GM18909 (cell line): ENCODE measurements at regions not wholly inside any gene's neighbourhood (a gene's known extent, or its start where the extent isn't known, plus 50 kb on each side); places are given as distances from the start of the nearest gene placed in this dataset.
"Not testable (repeated sequence)": the region's sequence is repeated elsewhere in the genome, so short reads cannot be mapped to it uniquely, and the experiment has no call there.

ENCODE experiments used
- ATAC-seq: cut with Tn5 transposase; IDR thresholded peaks from one replicate; pipeline ENCODE4 v1.9.1; 2021; ENCODE audit warnings: mild to moderate bottlenecking; ENCODE audit not compliant: unreplicated experiment, poor library complexity

GRCh38 chr2:195252018-195252417, 405.0 kb upstream of the SLC39A10 start:
- no peak for ATAC-seq

DNA sequence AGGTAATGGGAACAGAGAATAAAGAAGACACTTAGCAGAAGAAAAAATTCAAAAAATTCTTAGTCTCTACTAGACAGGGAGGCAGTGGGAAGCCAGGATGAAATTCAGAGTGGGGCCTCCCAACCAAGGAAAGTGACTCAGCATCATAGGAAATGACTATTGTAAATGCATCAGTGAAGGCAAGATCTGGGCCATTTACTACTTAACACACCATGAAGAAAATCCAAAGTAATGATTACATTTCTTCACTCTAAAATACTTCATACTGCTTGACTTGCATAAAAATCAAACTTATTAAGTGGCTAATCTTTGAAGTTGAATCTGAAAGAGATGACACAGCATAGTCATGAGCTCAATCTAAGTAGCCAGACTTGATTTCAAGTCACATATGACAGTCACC, 405.8 kb upstream of the SLC39A10 start:
- ATAC-seq = no peak

GRCh38 chr2:195238826-195239225, 418.2 kb upstream of the SLC39A10 start:
- no peak for ATAC-seq

DNA sequence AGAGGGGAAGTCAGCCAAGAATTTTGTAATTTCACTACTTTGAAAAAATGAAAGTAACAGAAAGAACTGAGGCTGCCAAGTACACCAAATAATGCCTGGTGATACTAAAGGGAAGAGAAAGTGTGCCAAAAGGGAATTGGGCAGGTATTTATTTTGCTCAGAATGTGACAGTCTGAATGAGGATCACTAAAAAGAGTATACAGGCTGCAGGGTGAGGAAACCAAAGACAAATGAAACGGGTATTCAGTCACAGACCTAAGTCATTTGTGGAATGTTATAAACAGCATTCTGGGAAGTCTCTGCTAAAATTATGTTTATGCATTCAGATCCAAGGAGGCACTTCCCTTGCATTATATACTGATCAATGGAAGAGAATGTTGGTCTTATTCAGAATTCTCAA, 418.6 kb upstream of the SLC39A10 start:
- no peak for ATAC-seq

- not testable (repeated sequence) for ATAC-seq
Observed at GRCh38 chr2:195228547-195228946, 428.5 kb upstream of the SLC39A10 start.

GRCh38 chr2:195214072-195214471, 443.0 kb upstream of the SLC39A10 start:
- ATAC-seq = no peak

DNA sequence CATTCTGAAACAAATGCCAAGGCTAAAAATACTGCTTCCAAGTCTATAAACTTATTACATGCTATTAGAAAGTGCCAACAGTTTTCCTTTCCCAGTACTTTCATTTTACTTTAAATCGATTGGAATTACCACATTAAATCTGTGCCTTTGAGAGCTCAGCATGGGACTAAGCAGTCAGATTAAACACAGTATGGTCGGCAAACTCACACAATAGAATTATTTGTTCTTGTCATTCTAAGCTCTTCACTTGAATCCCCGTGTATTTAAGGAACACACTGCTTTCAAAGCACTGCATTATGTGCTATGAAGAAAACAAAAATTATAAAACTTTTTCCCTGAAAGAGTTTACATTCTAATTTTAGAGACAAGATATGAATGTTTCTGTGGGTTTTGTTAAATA, 444.4 kb upstream of the SLC39A10 start:
- ATAC-seq = no peak

DNA sequence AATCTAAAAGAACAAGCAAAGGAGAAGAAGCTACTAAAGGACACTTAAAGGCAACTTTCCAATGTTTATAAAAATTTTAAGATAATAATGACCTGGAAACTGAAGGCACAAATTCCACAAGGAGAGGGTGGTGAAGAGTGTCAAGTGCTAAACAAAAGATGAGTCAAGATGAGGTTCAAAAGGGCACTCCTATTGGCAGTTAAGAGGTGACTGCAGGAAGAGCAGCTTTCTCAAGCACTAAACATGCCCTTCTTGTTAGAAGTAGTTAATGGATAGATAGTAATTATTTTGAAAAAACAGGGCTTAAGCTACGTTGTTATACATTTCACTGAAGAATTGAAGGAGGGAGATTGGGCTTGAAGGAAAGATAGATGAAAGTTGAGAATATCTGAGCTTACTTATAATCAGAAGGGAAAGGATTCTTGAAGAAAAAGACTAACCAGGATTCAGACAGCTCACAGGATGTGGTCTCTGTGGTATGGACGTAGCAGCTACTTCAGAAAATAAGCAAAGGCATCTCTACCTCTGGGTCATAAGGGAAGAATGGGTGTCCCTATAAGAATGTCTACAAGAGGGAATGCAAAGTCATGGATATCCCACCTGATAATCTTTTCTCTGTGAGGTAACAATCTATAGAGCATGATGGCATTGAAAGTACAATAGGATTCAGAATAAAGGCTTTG, 454.7 kb upstream of the SLC39A10 start:
- ATAC-seq = no peak

DNA sequence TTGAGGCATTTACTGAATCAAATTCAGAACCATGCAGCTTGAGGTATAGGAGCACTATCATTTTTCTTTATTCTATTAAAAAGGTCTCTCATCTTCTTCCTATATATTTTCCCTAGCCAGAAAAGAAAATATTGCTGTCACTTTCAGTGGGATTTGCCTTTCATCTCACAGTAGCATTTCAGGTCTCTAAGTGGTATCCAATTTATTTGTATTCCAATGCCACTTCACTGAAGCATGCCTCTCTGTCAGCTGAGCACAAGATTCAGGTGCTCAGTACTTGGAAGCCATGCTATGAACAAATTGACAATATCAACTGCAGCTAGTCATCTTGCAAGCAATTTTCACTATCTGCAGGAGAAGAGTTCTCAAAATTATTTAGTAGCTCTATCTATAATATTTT, 457.2 kb upstream of the SLC39A10 start:
- no peak for ATAC-seq

DNA sequence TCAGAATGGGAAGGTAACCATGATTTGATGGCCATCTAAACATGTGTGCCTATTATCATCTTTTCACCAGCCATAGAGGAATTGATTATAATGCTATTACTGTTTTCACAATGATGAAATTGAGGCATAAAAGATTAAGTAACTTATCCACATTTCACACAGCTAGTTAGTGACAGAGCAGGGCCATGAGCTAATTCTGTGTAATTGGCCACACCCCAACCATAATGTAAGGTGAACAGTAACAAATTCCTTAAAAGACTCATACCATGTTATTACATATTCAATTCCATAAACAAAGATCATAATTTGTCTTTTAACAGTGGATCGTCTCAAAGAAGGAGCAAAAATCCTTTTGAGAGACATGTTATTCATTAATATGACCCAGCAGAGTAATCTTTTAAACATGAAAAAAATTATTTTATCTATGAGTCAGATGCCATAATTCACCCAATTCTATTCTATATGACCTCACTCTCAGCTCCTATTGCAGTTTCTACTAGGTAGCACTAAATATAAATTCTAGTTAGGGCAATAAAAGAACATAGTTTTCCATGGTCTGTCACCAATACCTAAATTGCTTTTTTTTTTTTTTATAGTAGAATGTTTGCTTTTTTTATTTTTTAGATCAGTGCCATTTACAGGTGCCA, 475.8 kb upstream of the SLC39A10 start:
- ATAC-seq = no peak

GRCh38 chr2:195168369-195168768, 488.7 kb upstream of the SLC39A10 start:
- ATAC-seq = no peak

GRCh38 chr2:195164930-195165329, 492.1 kb upstream of the SLC39A10 start:
- no peak for ATAC-seq

DNA sequence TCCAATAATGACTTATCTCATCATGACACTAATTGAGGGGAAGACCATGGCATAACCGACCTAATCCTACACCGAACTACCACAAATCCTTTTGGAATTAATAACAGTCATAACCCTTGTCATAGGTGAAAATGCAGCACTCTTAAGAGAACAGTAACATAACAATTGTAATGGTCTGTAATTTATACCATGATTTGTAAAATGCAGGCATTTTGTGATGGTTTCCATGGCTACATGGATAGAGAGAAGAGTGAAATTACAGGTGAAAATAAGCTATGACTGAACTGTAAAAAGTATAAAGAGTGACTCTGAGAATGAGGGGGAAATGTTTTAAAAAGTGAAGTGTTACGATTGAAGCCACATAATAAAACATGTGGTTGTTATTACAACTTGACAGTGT, 494.1 kb upstream of the SLC39A10 start:
- no peak for ATAC-seq

GRCh38 chr2:195162194-195162593, 494.8 kb upstream of the SLC39A10 start:
- no peak for ATAC-seq

- no peak for ATAC-seq
Observed at GRCh38 chr2:195160963-195161362, 496.1 kb upstream of the SLC39A10 start.

DNA sequence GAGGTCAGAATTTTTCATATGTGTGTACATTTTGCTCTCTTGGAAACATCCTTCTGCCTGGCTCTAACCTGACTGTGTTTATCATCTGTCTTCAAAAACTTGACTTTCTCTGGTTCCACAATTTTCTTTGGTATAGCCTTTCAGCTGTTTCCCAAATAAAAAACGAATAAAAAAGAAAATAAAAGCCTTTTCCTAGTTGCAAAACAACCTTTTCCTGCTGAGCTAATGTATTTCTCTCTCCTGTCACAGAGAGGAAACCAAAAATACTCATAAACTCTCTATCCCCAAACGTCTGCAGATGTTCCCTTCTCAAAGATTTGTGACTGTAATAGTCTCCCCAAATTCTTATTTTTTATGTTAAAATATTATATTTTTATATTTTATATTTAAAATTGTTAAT, 505.3 kb upstream of the SLC39A10 start:
- ATAC-seq = no peak

- ATAC-seq = no peak
Observed at GRCh38 chr2:195150819-195151218, 506.2 kb upstream of the SLC39A10 start.

DNA sequence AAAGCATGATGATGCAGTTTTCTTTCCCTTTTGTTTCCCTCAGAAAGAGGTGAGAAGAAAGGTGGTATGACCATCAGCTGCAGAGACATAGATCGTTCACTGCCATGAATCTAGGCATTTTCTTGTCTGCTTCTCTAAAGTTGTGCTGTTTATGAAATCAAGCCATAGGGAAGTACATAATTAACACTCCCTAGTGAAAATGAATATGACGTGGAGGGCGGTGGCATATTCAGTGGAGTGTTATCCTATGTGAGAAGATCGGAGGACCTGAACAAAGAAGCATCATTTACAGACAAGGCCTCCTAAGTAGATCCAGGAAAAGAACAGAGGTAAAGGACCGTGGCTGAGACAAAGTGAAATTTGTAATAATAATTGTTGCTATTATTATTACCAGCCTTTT, 509.0 kb upstream of the SLC39A10 start:
- no peak for ATAC-seq

DNA sequence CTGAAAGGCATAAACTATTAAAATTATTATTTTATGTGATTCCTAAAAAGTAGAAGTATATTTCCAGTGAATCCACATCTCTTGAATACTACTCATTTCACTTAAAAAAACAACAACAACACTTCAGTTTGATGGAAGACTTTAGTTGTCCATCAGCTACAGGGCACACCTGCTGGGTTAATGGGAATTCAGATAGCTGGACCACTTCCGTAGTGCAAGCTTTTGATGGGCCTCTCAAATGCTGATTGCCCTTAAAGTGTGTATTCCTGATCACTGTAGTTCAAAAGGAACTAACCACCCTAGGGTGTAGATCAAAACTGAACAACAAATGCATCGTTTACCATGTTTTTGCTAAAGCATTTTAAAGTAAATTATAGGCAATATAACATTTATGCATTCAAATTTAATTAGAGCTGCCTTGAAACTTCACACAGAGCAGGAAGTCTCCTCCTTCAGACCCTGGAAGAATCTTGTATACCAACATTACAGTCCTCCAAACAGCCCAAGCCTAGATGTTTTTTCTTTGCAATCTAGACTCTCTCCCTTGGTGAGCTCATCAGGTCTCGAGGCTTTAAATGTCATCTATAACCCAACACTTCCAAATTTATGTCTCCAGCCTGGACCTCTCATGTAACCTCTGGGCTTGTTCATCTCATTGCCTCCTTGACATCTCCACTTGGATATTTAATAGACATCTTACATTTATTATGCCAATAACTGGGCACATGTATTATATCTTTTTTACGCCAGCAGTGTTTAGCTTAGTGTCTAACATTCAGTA, 510.1 kb upstream of the SLC39A10 start:
- ATAC-seq = no peak

DNA sequence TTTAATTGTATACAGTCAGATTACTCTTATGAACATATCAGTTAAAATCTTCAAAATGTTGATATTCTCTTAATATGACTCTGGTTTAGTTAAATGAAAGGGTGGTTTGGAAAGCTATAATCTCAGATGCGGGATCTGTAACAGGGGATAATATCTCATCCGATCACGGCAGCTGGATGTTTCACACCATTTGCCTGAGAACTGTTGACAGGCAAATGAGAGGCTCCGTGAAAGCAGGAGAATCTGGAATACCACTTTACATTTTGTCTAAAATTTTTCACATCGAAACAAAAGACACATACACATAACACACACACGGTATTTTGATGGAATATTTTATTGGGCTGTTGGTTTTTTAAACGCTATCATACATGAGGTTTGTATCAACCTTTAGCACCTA, 518.6 kb upstream of the SLC39A10 start:
- no peak for ATAC-seq

DNA sequence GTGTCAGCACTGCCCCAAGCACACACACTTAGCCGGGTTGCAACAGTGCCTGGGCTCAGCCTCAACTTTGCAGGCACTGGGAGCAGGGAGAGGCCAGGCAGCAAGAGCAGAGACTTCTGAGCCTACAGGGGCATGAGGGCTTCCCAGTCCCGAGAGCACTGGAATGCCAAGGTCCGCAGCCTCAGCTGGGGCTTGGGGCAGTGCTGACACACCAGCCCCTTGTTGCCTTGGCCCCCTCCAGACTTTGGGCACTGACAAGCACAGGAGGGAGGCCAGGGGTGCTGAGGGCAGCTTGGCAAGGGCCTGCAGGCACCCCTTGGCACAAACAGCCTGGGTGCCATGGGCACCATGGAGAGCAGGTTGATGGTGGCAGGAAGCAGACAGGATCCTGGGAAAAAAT, 531.1 kb upstream of the SLC39A10 start:
- ATAC-seq = not testable (repeated sequence)
